HG03558 (cell line): ENCODE measurements at regions not wholly inside any gene's neighbourhood (a gene's known extent, or its start where the extent isn't known, plus 50 kb on each side); places are given as distances from the start of the nearest gene placed in this dataset.

Experiments used
- ATAC-seq: cut with Tn5 transposase; IDR thresholded peaks from one replicate; pipeline ENCODE4 v1.9.1; 2021; ENCODE audit warnings: moderate number of reproducible peaks; ENCODE audit not compliant: unreplicated experiment; ENCODE audit errors: extremely low read depth

DNA sequence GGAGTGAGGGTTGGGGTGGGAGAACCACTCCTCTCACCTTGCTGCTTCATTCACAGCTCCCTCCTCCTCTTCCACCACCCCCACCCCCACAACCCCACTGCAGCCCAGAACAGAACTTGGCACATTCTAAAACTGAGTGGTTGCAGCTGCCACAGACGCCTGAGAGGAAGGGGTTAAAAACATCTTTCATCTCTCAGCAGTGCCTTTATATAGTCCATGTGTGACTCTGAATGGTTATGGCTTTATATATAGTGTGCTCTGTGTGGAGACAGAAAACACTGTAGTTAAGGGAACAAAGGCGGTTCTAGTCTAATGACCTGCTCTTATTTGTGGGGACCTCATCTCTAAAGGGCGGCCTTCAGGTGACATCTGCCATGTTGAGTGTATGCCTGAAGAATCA lies 144.8 kb downstream of the BCOR start:
- ATAC-seq = no peak

DNA sequence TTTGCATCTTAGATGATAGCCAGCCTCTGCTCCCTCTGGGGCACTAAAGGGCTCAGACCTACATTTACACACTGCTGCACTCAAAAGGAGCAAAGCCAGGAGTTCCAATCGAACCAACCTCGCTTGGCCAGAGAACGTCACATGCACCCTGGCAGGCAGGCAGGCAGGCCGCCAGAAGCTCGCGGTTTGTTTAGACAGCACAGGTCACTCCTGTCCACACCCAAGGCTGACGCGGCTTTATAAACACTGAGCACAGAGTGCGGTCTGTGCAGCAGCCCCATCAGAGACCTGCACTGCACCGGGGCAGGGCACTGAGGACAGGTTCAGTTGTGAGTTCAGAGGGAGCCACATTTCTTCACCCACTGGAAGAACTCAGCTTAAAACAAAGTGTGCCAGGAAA lies 143.9 kb downstream of the BCOR start:
- ATAC-seq = no peak

DNA sequence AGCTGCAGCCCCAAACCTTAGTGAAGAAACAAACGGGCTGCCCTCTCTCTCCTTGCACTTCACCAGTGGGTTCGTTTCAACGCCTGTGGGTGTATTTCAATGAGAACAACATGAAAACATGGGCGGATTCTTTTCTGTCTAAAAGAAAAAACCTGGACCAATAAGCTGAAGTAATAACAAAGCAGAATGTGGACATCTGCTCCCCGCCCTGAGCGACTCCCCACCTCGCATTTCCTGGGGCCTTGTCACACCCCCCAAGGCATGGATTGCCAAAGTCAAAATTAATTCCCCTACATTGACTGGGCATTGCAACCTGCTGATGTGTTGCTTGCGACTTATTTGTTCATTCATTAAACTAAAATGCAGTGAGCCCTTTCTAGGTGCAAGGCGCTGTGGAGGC lies 142.9 kb downstream of the BCOR start:
- ATAC-seq = no peak

DNA sequence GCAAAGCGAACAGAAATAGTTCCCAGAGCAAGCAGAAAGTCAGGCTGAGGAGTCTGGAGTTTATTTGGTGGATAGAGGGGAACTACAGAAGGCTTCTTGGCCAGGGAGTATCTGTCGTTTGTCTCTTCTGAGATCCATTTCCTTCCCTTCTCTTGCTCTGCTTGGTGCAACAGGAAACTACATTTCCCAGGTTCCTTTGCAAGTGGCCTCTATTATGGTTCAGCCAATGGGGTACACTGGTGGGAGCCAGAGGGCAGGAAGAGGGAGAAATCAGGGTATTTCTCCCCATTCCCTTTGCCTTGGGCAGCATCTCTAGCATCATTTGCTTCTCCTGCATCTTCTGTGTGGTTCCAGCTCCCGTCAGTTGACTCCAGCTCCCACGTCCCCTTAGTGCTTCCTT lies 142.1 kb downstream of the BCOR start:
- no peak for ATAC-seq

DNA sequence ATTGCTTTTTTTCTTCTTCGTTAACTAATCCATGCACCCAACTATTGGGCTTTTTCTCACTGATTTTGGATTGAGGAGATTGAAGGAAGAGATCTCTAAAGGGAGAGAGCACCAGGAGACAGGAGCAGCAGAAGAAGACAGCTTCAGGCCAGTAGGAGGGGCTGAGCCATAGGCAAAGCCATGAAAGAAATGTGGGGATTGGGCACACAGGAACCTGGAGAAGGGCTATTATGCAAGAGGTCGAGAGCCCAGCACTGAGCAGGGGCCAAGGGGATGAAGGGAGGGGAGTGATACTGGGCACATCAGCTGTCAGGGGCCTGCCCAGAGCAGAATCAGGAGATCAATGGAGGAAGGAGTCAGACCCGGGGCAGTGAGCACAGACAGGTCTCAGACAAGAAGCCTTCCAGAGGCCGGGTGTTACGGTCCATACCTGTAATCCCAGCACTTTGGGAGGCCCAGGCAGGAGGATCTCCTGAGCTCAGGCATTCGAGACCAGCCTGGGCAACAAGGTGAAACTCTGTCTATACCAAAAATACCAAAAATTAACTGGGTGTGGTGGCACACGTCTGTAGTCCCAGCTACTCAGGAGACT lies 140.9 kb downstream of the BCOR start:
- no peak for ATAC-seq

DNA sequence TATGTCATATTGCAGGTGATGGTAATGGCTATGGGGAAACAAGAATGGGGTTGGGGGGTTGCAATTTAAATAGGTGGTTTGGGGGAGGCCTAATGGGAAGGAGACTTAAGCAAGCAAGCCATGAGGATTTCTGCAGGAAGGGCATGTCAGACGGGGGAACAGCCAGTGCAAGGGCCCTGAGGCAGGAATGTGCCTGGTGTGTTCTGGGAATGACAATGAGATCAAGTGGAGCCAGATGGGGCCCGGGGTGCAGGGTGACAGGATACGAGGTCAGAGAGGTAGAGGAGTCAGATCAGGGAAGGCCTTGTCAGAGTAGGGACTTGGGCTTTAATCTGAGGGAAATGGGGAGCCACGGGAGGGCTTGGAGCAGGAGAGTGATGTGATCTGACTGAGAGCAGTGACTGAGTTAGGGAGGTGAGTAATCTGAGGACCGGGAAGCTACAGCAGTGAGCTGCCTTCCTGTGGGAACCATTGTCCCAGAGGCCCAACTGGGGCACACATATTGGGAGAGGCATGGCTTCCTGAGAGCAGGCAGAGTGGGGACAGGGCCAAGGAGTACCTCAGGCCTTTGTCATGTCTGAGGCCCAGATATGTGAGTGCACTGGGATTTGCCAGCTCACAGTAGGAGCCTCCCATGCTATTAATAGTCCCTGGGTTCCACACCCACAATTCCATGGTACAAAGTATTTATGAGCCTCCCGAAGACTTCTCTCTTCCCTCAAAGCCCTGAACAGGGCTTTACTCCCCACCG lies 139.8 kb downstream of the BCOR start:
- ATAC-seq = no peak

DNA sequence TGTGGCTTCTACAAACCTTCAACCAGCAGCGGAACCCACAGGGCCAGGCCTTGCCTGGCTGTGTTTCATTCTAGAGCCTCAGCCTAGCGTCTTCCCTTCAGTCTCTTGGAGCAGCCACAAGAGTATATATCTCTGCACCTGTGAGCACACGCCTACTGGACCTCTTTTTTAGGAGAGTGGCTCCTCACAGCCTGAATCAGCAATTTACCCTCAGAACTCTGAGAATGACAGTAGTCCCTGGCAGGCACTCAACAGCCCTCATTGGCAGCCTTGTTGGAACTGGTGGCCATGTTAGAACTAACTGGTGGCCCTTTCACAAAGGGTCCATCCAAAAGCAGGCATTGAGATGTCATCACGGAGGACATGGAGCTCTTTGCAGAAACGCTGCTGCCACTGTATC lies 138.9 kb downstream of the BCOR start:
- no peak for ATAC-seq

DNA sequence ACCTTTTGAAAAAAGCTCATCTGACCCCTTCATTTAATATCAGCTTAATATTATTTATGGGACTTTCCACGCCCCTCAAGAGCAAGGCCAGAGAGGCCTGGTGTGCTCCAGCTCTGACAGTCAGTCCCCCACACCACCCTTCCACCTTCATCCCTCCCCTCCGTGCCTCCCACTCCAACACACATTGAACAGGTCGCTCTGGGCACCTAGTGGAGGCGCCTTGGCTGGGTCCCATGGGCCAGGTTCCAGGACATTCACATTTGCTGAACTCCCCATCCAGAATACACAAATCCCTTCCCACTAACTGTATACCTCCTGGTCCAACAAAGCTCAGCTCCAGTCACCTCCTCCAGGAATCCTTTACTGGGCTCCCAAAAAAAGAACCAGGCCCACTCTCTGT lies 137.5 kb downstream of the BCOR start:
- no peak for ATAC-seq

DNA sequence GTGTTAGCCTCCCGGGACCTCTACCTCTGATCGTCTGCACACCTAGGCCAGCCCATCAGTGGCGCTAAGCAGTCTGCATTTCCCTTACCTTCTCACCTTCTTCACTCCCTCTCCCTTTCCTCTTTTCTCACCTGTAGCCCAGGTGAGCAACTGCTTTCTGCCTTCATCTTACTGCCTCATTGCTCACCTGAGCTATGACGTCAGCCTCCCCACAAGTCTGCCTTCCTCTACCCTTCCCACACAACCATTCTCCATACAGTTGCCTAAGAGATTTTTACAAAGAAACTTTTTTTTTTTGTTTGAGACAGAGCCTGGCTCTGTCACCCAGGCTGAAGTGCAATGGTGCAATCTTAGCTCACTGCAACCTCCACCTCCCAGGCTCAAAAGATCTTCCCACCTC lies 136.3 kb downstream of the BCOR start:
- ATAC-seq = no peak

DNA sequence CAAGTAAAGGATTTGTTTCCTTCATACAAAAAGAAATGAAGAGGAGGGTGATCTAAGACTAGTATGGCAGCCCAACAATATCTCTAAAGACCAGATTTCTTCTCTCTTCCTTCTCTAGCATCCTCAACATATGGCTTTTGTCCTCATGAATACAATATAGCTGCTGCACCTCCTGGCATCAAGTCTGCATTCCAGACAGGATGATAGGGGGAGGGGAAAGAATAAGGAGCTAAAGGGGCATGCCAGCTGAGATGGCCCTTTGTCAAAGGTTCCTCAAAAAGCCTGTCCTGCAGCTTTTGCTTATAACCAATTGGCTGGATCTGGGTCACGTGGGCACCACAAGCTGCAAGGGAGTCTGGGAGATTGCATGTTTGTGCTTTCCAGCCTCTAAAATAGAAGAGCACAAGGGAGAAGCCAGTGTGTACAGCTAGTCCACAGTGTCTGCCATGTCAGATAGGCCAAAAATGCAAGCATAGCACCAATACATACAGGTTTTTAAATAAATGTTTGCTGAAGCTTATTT lies 132.6 kb downstream of the BCOR start:
- ATAC-seq = no peak

DNA sequence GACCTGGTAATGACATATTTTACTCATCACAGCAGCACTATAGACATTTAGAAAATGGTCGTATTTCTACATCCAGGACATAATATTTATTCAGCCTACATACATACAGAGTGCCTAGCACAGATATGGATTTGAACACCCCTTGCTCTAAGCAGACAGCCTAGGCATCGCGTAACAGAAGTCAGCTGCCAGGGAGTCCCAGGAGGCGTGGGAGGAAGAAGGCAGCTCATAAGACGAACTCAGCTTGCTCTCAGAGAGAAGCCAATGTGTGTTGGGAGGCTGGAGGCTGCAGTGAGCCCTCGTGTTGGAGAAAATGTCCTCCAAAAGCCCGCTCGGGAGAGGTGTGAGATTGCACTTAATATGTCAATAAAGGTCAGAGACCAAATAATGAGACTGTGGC lies 131.6 kb downstream of the BCOR start:
- ATAC-seq = no peak

DNA sequence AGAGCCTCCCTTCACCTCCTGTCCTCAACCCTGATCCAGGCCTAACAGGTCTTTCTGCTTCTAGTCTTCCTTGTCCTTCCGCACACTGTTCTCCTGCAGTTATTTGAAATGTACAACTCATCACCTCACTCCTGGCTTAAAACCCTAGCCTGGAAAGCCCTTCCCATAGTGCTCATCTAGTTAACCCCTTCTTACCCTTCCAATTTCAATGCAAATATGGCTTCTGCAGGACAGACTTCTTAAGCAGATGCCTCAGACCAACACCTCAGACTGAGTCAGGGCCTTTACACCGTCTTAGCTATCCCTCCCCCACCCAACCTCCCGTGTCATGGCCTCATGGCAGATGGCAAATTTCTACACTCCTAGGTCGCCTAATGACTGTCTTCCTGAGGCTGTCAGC lies 130.4 kb downstream of the BCOR start:
- ATAC-seq = no peak

DNA sequence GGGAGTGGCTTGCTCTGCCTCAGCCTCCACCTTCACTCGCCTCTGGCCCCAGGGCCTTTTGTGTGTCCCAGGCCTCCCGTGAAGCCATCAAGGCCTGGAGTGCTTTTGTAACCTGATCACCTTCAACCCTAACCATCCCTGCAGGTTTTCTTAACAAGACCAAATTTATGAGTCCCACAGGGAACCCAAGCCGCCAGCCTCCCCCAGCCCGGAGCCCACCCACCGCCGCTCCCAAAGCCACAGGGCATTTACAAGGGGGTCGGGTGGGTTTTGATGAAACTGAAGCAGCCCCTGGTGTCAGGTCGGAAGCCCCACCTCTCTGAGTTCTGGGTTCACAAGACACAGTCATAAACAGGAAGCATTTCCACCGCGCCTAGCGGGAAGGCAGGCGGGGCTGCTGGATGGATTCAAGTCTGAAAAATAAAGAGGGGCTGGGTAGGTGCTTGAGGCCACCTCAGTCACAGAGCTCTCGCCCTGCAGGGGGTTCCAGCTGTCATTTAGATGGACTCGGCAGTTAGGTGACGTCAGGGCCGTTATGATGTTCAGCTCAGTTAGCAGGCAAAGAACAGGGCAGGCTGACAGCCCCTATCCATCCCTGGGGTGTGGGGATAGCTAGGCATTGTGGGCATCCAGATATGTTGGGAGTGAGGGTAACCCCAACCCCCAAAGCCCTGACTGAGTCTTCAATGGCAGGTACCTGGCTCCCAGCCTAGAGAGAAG lies 128.5 kb downstream of the BCOR start:
- ATAC-seq = no peak

DNA sequence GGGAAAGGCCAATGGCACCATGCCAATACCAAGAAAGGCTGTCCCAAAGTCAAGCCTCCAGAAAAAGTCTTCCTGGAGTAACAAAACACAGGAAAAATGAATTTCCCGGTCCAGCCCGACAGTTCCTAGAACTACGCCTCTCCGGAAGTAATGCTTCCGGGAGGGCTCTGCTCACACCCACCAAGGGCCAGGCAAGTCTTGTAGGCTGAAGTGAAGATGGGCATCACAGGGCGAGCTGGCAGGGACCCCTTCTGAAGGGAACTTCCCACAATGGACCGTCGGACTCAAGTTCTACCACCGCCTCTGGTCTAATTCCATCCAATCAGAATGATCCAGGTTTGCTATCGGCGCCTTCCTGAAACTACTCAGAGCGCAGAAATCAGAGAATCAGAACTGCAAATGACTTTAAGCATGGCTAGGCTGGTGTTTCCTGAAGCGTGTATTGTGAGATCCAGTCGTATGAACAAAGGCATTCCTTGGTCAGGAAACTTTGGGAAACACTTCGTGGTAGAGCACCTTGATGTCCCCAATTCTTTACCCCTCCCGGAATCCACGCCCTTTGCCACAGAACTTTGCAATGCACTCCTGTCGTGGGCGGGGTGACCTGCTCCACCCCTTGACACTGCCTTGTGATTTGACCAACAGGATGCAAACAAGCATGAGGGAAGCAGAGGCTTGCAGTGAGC lies 127.8 kb downstream of the BCOR start:
- ATAC-seq = no peak

DNA sequence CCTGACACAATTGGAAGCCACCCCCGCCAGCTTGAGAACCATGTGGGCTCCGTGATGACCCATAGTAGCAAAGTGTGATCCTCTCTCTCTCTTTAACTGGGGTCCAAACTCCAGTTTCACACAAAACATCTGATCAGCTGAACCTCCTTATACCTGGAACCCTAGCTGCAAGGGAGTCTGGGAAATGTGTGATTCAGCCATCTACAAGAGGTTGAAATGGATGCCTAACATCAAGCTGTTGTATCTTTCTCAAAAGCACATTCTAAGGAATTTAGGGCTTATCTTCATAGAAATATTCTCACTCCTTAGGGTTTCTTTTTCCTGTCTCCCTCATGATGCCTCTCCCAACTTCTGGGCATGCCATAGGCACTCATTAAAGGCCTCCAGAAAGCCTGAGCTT lies 126.0 kb downstream of the BCOR start:
- ATAC-seq = no peak

DNA sequence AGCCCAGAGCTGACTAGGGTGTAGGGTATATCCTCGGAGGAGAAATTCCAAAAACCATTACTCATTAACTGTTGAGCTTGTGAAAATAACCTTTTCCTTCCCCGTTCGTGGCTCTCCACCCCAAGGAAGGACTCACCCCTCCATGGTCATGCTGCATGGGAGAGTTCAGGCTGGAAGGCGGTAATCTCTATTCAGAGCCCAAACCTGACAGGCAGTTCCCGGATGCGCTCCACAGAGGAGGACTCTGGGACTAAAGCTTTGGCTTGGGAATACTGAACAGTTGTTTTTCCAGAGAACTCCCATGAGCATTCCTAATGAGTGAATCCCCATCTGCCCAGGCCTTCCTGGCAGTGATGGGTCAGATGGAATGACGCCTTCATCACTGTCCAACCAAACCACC lies 125.4 kb downstream of the BCOR start:
- ATAC-seq = no peak

DNA sequence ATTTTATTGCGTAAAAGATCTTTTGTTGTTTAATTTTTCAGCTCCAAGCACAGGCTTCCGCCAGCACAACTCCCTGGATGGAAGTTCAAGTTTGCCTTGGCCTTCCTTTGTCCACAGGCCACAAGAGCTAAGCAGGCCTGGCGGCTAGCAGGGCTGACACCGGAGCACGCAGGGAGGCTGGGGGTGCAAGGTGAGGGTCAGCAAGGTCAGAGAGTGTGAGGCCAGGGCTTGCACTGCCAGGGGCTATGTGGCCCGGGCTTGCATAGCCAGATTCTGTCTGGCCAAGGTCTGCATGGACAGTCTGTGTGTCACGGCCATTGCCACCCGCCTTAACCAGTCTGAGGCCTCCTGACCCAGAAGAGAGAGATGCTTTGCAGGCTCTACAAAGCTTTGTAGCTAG lies 123.9 kb downstream of the BCOR start:
- no peak for ATAC-seq

DNA sequence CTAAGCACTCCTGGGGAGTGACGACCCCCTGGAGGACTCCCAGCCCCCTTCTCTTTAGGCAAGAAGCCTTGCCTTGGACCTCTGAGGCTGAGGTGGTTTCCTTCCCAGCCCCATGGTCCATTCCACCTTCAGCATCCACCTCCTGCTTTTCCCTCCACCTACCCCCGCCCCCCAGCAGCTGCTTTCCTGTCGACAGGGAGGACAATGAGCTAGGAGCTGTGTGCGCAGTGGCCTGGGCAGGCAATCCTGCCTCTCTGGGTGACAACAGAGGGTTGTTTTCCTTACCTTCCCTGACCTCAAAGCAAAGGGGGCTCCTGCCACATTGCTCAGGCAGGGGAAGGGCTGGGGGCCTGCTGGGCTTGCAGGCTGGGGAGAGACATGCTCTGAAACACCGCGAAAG lies 123.5 kb downstream of the BCOR start:
- no peak for ATAC-seq

DNA sequence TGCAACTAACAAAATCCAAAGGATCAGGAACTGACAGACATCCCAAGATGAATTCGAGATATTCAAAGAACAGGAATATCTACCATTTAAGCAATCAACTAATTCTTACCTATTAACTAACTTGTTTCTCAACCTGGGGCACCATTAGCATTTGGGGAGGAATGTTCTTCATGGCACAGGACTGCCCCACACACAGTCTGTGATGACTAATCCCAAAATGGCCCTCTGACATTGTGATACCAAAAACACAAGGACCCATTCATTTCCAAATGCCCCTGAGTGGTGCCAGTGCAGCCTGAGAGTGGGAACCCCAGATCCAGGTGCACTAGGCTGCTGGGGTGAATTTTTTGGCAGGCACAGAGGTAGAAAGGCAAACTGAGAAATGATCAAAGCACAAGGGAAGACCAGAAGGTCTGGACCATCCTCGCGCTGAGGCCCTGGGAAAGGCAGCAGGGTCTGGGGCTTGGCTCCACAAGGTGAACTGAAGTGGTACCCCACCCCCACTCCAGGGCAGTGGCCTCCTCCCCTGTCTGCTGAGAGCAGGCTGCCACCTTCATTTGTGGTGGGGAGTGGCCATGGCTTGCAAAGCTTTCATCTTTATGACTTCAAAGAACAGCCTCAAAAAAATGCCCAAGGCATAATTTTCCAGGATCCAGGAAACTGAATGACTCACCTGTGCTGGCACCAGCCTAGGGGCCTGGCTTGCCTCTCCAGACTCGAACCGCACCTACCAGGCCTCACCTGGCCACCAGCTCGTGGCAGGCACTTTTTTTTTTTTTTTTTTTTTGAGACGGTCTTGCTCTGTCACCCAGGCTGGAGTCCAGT lies 122.4 kb downstream of the BCOR start:
- no peak for ATAC-seq

DNA sequence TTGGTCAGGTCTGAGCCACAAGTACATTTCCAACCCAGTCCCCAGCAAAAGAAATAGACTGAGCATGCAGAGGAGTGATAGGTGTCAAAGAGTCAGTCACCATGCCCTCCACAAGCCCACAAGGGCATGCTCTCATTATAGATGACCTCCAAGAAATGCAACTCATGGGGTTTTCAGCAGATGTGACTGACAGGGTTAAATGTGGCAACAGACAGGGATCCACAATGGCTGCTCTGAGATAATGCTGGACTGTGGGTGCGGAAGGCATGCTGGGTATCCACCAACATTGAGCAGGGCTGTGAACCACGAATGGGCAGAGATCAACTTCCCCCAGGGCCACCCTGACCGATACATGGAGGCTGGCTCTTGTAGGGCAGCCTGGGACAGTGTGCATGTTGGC lies 115.8 kb downstream of the BCOR start:
- ATAC-seq = no peak
